Brain microvascular endothelial cell (primary cell): ENCODE measurements at regions not wholly inside any gene's neighbourhood (a gene's known extent, or its start where the extent isn't known, plus 50 kb on each side); places are given as distances from the start of the nearest gene placed in this dataset.

Experiments used
- DNase-seq: peaks from one replicate; pipeline ENCODE4 v3.0.0-alpha.2; 2020
- H3K27ac ChIP-seq: fragments of 250-450 bp; sonication (Bioruptor Pico); 2 replicates; pipeline ENCODE4 v1.5.1; 2020; ENCODE audit warnings: mild to moderate bottlenecking, moderate library complexity
- H3K27me3 ChIP-seq: fragments of 250-450 bp; sonication (Bioruptor Pico); replicated peaks from 2 replicates; pipeline ENCODE4 v1.5.1; 2020; ENCODE audit warnings: mild to moderate bottlenecking
- H3K36me3 ChIP-seq: fragments of 250-450 bp; sonication (Bioruptor Pico); replicated peaks from 2 replicates; pipeline ENCODE4 v1.5.1; 2020; ENCODE audit warnings: mild to moderate bottlenecking
- H3K4me3 ChIP-seq: 2 replicates; pipeline ENCODE4 v1.5.1; 2011; ENCODE audit warnings: low read depth, mild to moderate bottlenecking, control low read depth, low read length, moderate library complexity
- in situ Hi-C: cut with HindIII; loops from 2 replicates; pipeline ENCODE4 v1.10.0; 2017; ENCODE audit warnings: low sequenced_read_pairs, low pct_ligation_motif_present
- TF ChIP-seq, protein P1 (sequence below): IDR thresholded peaks from 2 replicates; pipeline ENCODE4 v1.5.1; 2011; ENCODE audit warnings: low read depth, mild to moderate bottlenecking, moderate library complexity, low read length, control low read depth, inconsistent platforms; ENCODE audit errors: missing control alignments

DNA sequence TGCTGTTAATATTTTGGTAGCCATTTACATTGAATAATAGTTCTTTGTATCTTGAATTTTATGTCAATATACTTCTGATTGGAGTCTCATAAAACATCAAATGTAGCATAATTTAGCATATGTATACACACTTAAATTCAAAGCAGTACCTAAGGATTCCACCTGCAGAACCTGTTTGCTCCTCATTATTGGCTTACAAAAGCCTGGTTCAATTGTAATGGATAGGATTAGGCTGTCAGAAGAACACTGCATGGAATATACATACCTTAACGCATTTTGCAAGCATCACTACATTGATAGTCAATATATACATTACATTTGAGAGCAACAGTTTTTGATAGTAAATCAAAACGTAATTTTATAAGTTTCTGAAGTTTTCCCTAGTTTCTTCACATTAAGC lies 711.3 kb upstream of the COX7C start:
- Histone ChIP-seq H3K27ac (no peak overlapping the region), H3K4me3 (no peak overlapping the region), H3K27me3 (no peaks in the 10 kb centered on the region), H3K36me3 (no peaks in the 10 kb centered on the region)
- TF ChIP-seq, protein P1, sequence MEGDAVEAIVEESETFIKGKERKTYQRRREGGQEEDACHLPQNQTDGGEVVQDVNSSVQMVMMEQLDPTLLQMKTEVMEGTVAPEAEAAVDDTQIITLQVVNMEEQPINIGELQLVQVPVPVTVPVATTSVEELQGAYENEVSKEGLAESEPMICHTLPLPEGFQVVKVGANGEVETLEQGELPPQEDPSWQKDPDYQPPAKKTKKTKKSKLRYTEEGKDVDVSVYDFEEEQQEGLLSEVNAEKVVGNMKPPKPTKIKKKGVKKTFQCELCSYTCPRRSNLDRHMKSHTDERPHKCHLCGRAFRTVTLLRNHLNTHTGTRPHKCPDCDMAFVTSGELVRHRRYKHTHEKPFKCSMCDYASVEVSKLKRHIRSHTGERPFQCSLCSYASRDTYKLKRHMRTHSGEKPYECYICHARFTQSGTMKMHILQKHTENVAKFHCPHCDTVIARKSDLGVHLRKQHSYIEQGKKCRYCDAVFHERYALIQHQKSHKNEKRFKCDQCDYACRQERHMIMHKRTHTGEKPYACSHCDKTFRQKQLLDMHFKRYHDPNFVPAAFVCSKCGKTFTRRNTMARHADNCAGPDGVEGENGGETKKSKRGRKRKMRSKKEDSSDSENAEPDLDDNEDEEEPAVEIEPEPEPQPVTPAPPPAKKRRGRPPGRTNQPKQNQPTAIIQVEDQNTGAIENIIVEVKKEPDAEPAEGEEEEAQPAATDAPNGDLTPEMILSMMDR: no peak
- in situ Hi-C loops: no loop called here
- no peak for DNase-seq

DNA sequence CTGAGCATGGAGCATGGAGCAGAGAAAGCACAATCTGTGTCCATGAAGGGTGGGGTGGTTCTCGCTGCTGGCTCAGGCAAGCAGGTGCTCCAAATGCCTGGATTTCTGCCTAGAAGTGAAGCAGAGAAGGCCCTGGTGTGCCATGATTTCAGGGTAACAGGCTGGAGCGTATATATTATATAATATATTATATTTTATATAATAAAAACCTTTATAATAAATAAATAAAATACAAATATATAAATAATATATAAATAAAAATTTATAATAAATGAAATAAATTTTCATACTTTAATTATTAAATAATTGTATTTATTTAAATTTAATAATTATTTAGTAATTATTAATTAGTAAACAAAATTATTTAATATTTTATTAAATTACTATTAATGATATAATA lies 707.4 kb upstream of the COX7C start:
- H3K36me3 ChIP-seq: no peaks in the 10 kb centered on the region
- TF ChIP-seq, protein P1: no peak
- no peak overlapping the region for H3K4me3 ChIP-seq
- H3K27me3 ChIP-seq: no peaks in the 10 kb centered on the region
- no peak for DNase-seq
- H3K27ac ChIP-seq: no peak overlapping the region
- in situ Hi-C loops: no loop called here

DNA sequence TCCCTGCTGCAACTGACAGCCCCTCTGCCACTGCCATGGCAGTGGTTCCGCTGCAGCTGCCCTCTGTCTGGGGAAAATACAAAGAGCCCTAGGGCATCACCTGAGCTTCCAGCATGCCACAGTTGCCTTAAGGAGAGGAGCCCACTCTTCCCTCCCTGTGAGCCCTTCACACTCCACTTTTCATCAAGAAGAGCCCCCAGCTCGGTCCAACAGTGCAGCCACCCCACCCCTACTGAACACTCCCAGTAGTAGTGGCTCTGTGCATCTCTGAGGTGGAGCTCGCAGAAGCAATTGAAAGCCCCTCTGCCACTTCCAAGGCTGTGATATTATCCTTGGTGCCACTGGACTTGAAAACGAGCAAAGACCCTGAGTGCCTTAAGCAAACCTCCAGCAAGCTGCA lies 696.8 kb upstream of the COX7C start:
- H3K27me3 ChIP-seq: no peaks in the 10 kb centered on the region
- in situ Hi-C loops: no loop called here
- no peak overlapping the region for H3K4me3 ChIP-seq
- no peak overlapping the region for H3K27ac ChIP-seq
- H3K36me3 ChIP-seq: no peaks in the 10 kb centered on the region
- TF ChIP-seq, protein P1: no peak
- no peak for DNase-seq

DNA sequence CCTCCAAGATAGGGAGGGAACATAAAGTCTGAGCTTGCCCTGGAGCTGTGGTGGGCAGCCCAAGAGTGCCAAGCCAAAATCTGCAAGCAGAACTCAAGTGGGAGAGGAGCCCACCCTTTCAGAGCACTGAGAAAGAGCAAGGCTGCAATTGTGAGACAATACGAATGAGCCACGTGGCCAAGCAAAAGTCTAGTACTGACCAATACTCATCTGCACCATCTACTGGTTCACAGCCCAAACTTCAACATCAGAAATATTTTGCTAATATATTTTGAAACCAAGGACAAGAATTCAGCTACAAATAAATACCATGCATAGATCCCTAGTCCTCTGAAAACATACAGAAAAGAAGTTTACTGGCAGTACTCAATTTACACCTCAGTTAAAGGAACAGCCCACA lies 696.2 kb upstream of the COX7C start:
- in situ Hi-C loops: no loop called here

DNA sequence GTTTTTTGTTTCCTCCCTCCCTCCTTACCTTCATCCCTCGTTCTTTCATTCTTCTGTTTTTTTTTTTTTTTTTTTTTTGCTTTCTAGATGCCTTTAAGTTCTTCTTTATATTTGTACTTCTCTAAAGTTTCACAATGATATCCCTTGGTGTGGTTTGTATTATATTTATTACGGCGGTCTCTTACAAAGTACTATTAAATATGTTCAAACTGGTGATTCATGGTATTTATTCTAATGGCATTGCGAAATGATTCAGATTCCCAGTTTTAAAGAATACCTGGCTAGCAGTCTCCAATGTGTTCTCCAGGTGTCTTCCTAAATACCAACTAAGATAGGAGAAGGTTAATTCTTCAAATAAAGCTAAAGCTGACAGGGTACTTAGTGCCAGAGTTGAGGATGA lies 690.1 kb upstream of the COX7C start:
- Histone ChIP-seq H3K27me3 (no peaks in the 10 kb centered on the region), H3K4me3 (no peak overlapping the region), H3K36me3 (no peaks in the 10 kb centered on the region), H3K27ac (no peak overlapping the region)
- in situ Hi-C loops: no loop called here
- DNase-seq: no peak
- TF ChIP-seq, protein P1: no peak

More for the DNA sequence above, 696.2 kb upstream of the COX7C start:
- DNase-seq: no peak
- TF ChIP-seq, protein P1: peak; percentile 30
- no peak overlapping the region for H3K4me3 ChIP-seq
- H3K27me3 ChIP-seq: no peaks in the 10 kb centered on the region
- H3K36me3 ChIP-seq: no peaks in the 10 kb centered on the region
- H3K27ac ChIP-seq: no peak overlapping the region

DNA sequence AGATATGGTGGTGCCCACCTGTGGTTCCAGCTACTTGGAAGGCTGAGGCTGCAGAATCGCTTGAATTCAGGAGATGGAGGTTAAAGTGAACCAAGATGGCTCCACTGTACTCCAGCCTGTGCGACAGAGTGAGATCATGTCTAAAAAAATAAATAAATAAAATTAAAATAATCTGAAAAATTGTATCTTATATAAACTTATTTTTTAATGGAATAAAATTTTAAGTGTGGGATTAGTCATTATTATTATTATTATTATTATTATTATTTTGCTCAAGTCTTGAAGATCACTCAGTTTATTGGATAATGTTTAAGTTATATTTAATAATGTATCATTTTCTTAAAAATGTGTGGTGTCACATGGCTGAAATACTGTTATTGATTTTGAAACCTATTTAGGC lies 688.0 kb upstream of the COX7C start:
- Histone ChIP-seq H3K4me3 (no peak overlapping the region), H3K27me3 (no peaks in the 10 kb centered on the region), H3K27ac (no peak overlapping the region), H3K36me3 (no peaks in the 10 kb centered on the region)
- in situ Hi-C loops: no loop called here
- DNase-seq: no peak
- TF ChIP-seq, protein P1: no peak
